Thoracic aorta (tissue), 2 donors: ENCODE measurements at regions not wholly inside any gene's neighbourhood (a gene's known extent, or its start where the extent isn't known, plus 50 kb on each side); places are given as distances from the start of the nearest gene placed in this dataset.

Experiments used
- ATAC-seq: fragments of 150-250 bp; one replicate; pipeline ENCODE4 v1.8.0; 2017; ENCODE audit warnings: low read depth; ENCODE audit not compliant: insufficient number of reproducible peaks, low FRiP score
- DNase-seq: peaks from one replicate; pipeline ENCODE4 v3.0.0-alpha.2; 2020; ENCODE audit warnings: low spot score
- H3K27ac ChIP-seq, 2 donors: fragments of 200-600 bp; sonication (generic); 1 replicate in 1 of 2; 2 replicates in 1 of 2; pipeline ENCODE4 v1.5.1; 2016; ENCODE audit warnings: mild to moderate bottlenecking in 2 of 2, moderate library complexity in 2 of 2
- H3K27me3 ChIP-seq: fragments of 200-600 bp; sonication (generic); replicated peaks from 2 replicates; pipeline ENCODE4 v1.6.0; 2016; ENCODE audit warnings: mild to moderate bottlenecking; ENCODE audit not compliant: insufficient read depth
- H3K36me3 ChIP-seq: fragments of 200-600 bp; sonication (generic); one replicate; pipeline ENCODE4 v1.5.1; 2016
- H3K4me1 ChIP-seq, 2 donors: fragments of 200-600 bp; sonication (generic); 1 replicate in 1 of 2; 2 replicates in 1 of 2; pipeline versions ENCODE4 v1.5.1 to v1.6.0; 2016; ENCODE audit warnings: low read depth in 2 of 2, mild to moderate bottlenecking in 1 of 2; ENCODE audit not compliant: control insufficient read depth in 1 of 2
- H3K4me3 ChIP-seq: fragments of 200-600 bp; sonication (generic); 2 replicates; pipeline ENCODE4 v1.5.1; 2016; ENCODE audit warnings: mild to moderate bottlenecking
- H3K9me3 ChIP-seq: fragments of 200-600 bp; sonication (generic); 2 replicates; pipeline ENCODE4 v1.5.1; 2016
- CTCF ChIP-seq: fragments of 200-600 bp; sonication (generic); IDR thresholded peaks from one replicate; pipeline ENCODE4 v1.5.1; 2019; ENCODE audit warnings: antibody characterized with exemption

DNA sequence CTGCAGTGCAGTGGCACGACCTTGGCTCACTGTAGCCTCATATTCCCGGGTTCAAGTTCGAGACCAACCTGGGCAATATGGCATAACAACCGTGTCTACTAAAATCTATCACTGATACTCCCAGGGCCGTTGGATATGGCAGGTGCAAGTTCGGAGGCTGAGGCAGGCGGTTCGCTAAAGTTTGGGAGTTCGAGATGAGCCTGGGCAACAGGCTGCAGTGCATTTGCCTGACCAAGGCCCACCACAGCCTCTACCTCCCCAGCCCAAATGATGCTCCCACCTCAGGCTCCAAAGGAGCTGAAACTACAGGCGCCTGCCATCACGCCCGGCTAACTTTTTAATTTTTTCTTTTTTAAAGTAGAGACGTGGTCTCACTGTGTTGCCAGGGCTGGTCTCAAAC lies 177.1 kb upstream of the ALG10B start:
- ATAC-seq (no peak), DNase-seq (no peak)
- TF ChIP-seq CTCF: no peak
- Histone ChIP-seq H3K27ac (no peak overlapping the region), H3K4me3 (no peak overlapping the region), H3K9me3 (no peaks in the 10 kb centered on the region), H3K27me3 (no peaks in the 10 kb centered on the region), H3K4me1 (peaks cover 3 to 7% of the 10 kb centered on the region in 2 donors), H3K36me3 (no peaks in the 10 kb centered on the region)

DNA sequence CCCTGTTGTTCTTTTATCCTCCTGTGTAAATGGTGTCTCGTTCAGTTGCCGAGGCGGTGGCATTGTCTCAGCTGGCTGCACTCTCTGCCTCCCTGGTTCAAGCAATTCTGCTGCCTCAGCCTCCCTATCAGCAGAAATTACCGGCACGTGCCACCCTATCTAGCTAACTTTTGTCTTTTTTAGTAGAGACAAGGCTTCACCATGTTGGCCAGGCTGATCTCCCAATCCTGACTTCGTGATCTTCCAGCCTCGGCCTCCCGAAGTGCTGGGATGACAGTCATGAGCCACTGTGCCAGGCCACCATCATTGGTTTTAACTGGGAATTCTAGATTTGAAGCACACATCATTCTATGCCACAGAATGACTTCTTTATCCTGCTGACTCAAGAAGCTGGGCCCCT lies 175.3 kb upstream of the ALG10B start:
- DNase-seq (no peak), ATAC-seq (no peak)
- Histone ChIP-seq H3K4me1 (peaks cover 3 to 7% of the 10 kb centered on the region in 2 donors), H3K9me3 (no peaks in the 10 kb centered on the region), H3K27me3 (no peaks in the 10 kb centered on the region), H3K36me3 (no peaks in the 10 kb centered on the region), H3K4me3 (no peak overlapping the region), H3K27ac (no peak overlapping the region)
- TF ChIP-seq CTCF: no peak

DNA sequence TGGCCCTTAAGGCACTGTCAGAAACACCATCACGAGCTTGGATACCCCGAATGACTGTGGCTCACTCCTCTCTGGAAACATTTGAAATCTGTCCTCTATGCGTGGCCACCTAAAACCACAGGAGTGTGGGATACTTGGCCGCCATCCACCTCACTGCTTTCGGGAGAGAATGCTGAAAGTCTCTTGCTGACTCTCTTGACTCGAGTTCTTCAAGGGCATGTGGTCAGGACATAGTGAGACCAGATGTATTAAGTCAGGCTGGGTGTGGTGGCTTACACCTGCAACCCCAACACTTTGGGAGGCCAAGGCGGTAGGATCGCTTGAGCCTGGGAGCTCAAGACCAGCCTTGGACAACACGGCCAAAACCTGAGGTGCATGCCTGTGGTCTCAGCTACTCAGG lies 174.7 kb upstream of the ALG10B start:
- Histone ChIP-seq H3K27ac (no peak overlapping the region), H3K4me3 (no peak overlapping the region), H3K27me3 (no peaks in the 10 kb centered on the region), H3K4me1 (peaks cover 3 to 7% of the 10 kb centered on the region in 2 donors), H3K36me3 (no peaks in the 10 kb centered on the region), H3K9me3 (no peaks in the 10 kb centered on the region)
- DNase-seq (no peak), ATAC-seq (no peak)
- TF ChIP-seq CTCF: no peak

DNA sequence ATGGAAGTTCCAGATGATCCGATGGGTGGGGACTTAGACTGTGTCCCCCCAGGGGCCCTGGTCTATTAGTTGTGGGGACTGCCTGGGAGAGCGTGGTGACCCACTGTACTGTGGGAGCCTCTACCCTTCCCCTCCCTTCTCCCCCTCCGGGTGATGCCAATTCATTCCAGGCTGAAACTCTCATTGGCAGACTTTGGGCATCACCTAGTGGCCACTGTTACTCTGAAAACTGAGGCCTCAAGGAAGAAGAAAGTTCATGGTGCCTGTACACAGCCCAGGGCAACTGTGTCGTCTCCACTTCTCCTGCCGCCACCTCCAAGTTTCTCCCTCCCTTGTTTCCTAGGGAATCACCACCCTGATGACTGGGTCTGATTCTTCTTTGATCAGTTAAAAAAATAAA lies 173.6 kb upstream of the ALG10B start:
- Histone ChIP-seq H3K27ac (no peak overlapping the region), H3K9me3 (no peaks in the 10 kb centered on the region), H3K4me1 (peaks cover 3 to 7% of the 10 kb centered on the region in 2 donors), H3K27me3 (no peaks in the 10 kb centered on the region), H3K4me3 (no peak overlapping the region), H3K36me3 (no peaks in the 10 kb centered on the region)
- ATAC-seq (no peak), DNase-seq (no peak)
- no peak for TF ChIP-seq CTCF

GRCh38 chr12:38144049-38144448 lies 172.5 kb upstream of the ALG10B start:
- ATAC-seq: no peak
- no peak for DNase-seq
- no peak for TF ChIP-seq CTCF

More at GRCh38 chr12:38144049-38144448, 172.5 kb upstream of the ALG10B start:
- no peak overlapping the region for H3K27ac ChIP-seq
- no peaks in the 10 kb centered on the region for H3K27me3 ChIP-seq
- no peaks in the 10 kb centered on the region for H3K9me3 ChIP-seq
- H3K4me3 ChIP-seq: no peak overlapping the region
- no peaks in the 10 kb centered on the region for H3K36me3 ChIP-seq
- no peaks in the 10 kb centered on the region for H3K4me1 ChIP-seq
